AG09319 (cell line): ENCODE measurements at regions not wholly inside any gene's neighbourhood (a gene's known extent, or its start where the extent isn't known, plus 50 kb on each side); places are given as distances from the start of the nearest gene placed in this dataset.

Source experiments
- DNase-seq: peaks from one replicate; pipeline ENCODE4 v3.0.0-alpha.2; 2010; ENCODE audit warnings: low read depth; ENCODE audit errors: extremely low read depth
- CTCF ChIP-seq: IDR thresholded peaks from 2 replicates; pipeline ENCODE4 v1.5.1; 2011; ENCODE audit warnings: low read depth, mild to moderate bottlenecking, inconsistent platforms, low read length, moderate library complexity

- no peak for TF ChIP-seq CTCF
- DNase-seq, result no peak
Measured at GRCh38 chr4:100806988-100807387, 289.2 kb upstream of the EMCN start.

- DNase-seq, result no peak
- TF ChIP-seq CTCF, result no peak
Measured at GRCh38 chr4:100805538-100805937, 287.7 kb upstream of the EMCN start.

GRCh38 chr4:100804576-100805360, 286.9 kb upstream of the EMCN start:
- DNase-seq, result no peak
- no peak for TF ChIP-seq CTCF

GRCh38 chr4:100803751-100804150, 285.9 kb upstream of the EMCN start:
- DNase-seq, result no peak
- no peak for TF ChIP-seq CTCF

GRCh38 chr4:100799761-100800539, 282.1 kb upstream of the EMCN start:
- TF ChIP-seq CTCF, result no peak
- DNase-seq, result no peak

- no peak for DNase-seq
- TF ChIP-seq CTCF, result no peak
Measured at GRCh38 chr4:100797791-100798190, 280.0 kb upstream of the EMCN start.

- DNase-seq, result no peak
- TF ChIP-seq CTCF, result no peak
Measured at GRCh38 chr4:100797356-100797755, 279.5 kb upstream of the EMCN start.
